ENCODE measurements at regions not wholly inside any gene's neighbourhood (a gene's known extent, or its start where the extent isn't known, plus 50 kb on each side); places are given as distances from the start of the nearest gene placed in this dataset.
"Not testable (repeated sequence)": the region's sequence is repeated elsewhere in the genome, so short reads cannot be mapped to it uniquely, and the experiment has no call there.

GRCh38 chr3:181533811-181534210 lies 177.9 kb upstream of the SOX2 start:
- DNase-seq (ENCODE audit: low read depth) = no peak

GRCh38 chr3:181530584-181530983 lies 181.1 kb upstream of the SOX2 start:
- no peak for DNase-seq (ENCODE audit: low read depth)

GRCh38 chr3:181521831-181522230 lies 189.9 kb upstream of the SOX2 start:
- DNase-seq (ENCODE audit: low read depth) = no peak

GRCh38 chr3:181518222-181518621 lies 193.5 kb upstream of the SOX2 start:
- DNase-seq (ENCODE audit: low read depth) = no peak

DNA sequence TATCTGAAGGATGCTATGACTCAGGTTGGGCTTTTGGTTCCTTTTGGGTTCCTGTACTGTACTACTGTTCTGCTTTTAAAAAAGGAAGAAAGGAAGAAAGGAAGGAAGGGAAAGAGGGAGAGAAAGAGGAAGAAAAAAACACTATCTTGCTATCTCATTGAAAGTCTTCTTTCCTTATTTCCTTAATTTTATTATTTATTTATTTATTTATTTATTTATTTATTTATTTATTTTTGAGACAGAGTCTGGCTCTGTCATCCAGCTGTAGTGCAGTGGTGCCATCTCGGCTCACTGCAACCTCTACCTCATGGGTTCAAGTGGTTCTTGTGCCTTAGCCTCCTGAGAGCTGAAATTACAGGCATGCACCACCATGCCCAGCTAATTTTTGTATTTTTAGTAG lies 198.9 kb upstream of the SOX2 start:
- DNase-seq (ENCODE audit: low read depth) = no peak

DNA sequence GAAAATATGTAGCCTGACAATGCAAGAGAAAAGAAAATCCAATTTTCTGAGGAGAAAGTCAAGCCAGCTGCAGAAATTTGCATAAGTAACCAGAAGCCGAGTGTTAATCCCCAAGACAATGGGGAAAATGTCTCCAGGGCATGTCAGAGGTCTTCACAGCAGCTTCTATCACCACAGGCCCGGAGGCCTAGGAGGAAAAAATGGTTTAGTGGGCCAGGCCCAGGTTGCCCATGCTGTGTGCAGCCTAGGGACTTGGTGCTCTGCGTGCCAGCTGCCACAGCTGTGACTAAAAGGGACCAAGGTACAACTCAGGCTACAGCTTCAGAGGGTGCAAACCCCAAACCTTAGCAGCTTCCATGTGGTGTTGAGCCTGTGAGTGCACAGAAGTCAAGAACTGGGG lies 201.2 kb upstream of the SOX2 start:
- no peak for DNase-seq (ENCODE audit: low read depth)

- no peak for DNase-seq (ENCODE audit: low read depth)
These were observed 214.4 kb upstream of the SOX2 start for GRCh38 chr3:181497358-181497757.

GRCh38 chr3:181493423-181493822 lies 218.3 kb upstream of the SOX2 start:
- DNase-seq (ENCODE audit: low read depth) = peak; percentile 82

GRCh38 chr3:181488536-181488935 lies 223.2 kb upstream of the SOX2 start:
- no peak for DNase-seq (ENCODE audit: low read depth)

GRCh38 chr3:181487236-181487978 lies 224.3 kb upstream of the SOX2 start:
- no peak for DNase-seq (ENCODE audit: low read depth)

DNA sequence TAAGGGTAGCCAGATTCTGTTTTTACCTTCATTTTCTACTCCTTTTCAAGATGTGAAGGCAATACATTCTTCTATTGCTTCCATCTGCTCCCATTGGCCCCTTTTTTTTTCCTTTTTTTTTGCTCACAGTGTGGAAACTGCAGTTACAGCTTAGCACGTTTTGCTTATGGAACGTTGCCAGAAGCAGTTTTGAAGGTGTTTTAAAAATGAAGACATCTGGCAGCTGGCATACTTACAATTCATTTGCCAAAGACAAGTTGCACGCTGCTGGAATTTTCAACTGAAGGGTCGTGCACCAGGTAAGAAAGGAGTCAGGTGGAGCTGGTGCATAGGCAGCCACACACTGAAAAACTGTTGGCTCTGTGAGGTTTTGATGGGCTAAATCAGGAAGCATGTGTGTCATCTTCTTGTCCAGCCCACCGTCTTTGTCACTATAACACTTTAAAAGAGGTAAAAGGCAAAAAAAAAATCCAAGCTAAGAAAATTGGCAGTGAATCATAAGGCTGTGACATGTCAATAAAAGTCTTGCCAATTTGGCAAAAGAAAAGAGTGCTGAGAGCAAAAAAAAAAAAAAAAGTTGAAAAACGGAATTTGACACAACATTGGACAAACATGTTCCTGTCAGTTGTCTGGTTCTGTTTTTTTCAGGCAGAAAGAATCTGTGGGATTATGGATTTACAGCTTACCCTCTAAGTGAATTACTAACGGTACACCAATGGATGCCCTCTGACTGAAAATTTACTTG lies 225.4 kb upstream of the SOX2 start:
- DNase-seq (ENCODE audit: low read depth) = no peak

DNA sequence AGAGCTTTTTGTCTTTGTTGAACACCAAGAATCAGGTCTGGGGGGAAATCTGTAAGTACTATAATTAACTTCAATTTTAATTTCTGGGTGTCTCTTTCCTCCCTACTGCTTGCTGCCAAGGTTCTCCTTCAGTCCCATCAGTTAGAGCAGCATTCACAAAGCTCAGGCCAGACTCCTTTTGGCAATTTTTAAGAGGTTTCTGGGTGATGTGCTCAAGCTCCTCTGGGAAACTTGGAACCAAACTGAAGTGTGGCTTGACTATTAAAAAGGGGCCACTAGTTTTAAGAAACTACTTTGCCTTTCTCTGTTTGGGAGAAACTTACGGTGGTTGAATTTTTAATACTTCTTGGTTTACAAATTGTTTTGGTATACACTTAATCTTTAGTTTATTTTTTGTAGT lies 227.7 kb upstream of the SOX2 start:
- DNase-seq (ENCODE audit: low read depth) = no peak

- not testable (repeated sequence) for DNase-seq (ENCODE audit: low read depth)
These were observed 236.6 kb upstream of the SOX2 start for GRCh38 chr3:181475146-181475545.

DNA sequence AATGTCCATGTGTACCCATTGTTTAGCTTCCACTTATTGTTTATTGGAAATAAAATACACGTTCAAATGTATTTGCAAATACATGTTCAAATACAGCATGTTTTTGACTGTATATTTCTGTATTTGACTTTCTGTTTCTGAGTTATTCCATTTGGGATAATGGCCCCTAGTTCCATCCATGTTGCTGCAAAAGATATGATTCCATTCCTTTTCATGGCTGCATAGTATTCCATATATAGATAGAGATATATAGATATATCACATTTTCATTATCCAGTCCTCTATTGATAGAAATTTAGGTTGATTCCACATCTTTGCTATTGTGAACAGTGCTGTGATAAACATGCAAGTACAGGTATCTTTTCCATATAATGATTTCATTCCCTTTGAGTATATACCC lies 241.4 kb upstream of the SOX2 start:
- DNase-seq (ENCODE audit: low read depth) = no peak

DNA sequence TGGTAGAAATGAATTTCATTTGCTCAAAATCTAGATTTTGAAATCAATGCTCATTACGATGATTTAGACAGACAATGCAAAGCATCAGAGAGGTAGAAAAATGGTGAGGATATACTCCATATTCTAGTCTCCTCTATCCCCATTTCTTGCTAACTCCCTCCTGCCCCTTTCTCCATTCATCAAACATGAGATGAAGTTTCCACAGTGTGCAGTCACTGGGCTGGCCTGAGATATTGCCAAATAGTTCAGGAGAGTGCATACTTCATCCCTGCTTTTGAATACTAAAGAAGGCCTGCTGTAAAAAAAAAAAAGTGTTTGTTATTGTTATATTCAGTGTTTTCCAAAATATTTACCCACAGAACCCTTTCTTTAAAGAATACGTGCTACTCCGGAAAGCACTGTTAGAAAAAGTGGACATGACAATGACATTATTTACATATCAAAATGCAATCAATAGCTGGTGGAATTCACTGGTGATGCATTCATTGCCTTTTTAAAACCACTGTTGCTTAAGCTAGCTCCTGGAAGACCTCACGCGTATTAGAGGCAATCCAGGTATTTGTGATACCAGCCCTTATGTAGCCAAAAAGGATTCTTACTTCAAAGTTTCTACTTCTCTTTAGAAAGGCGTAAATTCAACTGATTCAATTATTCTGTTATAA lies 247.6 kb upstream of the SOX2 start:
- no peak for DNase-seq (ENCODE audit: low read depth)

DNA sequence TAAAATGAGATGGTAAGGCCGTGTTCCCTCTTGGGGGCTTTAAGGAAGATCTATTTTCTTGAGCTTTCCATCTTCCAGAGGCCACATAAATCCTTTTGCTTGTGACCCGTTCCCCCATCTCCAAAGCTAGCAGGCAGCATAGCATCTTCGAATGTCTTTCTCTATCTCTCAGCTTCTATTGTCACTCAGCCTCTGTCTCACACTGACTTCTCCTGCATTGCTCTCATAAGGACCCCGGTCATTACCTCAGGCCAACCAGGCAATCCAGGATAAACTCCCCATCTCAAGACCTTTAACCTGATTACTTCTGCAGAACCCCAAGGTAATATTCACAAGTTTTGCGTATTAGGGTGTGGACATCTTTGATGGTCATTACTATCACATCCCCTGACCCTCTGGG lies 250.3 kb upstream of the SOX2 start:
- DNase-seq (ENCODE audit: low read depth) = no peak

DNA sequence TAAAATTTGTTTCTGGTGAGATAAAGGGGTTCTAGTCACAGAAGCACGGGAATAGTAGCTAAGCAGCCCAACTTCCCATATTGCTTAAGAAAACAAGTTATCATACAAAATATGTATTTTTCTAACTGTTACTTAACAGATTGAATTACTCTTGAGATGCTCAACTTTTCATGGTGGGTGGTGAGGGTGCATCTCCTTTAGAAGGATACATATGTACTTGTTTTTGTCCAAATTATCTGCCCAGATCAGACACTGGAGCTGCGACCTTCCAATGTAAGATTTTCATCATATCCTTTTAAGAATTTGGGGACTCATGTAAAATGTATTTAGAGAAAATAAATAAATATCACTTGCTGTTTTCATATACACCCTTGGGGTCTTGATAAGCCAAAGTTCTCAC lies 252.2 kb upstream of the SOX2 start:
- DNase-seq (ENCODE audit: low read depth) = no peak

GRCh38 chr3:181458857-181459256 lies 252.9 kb upstream of the SOX2 start:
- no peak for DNase-seq (ENCODE audit: low read depth)

GRCh38 chr3:181457756-181458155 lies 254.0 kb upstream of the SOX2 start:
- DNase-seq (ENCODE audit: low read depth) = no peak

DNA sequence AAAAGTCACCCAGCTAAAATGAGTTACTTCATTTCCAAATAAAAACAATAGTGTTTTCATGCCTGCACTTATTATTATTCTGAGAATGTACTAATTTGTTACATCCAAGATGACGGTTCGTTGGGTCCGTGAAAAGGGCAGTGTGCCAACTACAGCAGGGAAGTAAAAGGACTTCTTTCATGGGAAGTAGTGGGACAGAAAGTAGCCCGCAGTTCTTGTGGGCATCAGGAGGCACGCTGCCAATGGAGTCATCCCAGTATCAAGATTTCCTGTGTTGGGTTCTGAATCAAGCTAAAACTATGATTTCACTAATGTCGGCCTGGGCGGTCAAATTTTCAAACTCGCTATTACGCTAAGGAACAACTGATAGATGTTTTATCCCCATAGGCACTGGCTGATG lies 254.5 kb upstream of the SOX2 start:
- DNase-seq (ENCODE audit: low read depth) = no peak

DNA sequence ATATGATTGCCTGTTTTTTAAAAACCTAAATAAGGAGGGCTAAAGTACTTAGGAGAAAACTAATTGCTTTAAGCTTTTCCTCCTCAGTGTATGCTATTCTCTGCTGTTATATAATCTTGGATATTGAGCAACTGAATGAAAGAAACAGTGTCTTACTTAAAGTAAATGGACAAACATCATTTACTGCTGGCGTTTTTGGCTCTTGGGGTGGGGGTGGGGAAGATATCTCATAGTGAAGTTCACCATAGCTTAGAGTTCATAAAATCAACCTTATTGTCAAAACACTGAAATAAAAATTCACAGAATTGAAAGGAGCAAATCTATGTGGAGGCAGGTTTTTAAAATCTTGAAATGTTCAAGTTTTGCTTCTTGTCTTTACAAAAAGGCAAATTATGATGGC lies 256.4 kb upstream of the SOX2 start:
- no peak for DNase-seq (ENCODE audit: low read depth)

- no peak for DNase-seq (ENCODE audit: low read depth)
These were observed 257.2 kb upstream of the SOX2 start for GRCh38 chr3:181454451-181455027.

GRCh38 chr3:181446741-181447140 lies 265.0 kb upstream of the SOX2 start:
- no peak for DNase-seq (ENCODE audit: low read depth)

All from HS-5 (cell line).